Hepatocyte (in vitro differentiated cells): ENCODE measurements at regions not wholly inside any gene's neighbourhood (a gene's known extent, or its start where the extent isn't known, plus 50 kb on each side); places are given as distances from the start of the nearest gene placed in this dataset.
A peak's percentile ranks its signal among the peaks of the same experiment; 100 is the strongest.

Source experiments
- DNase-seq: peaks from one replicate; pipeline ENCODE4 v3.0.0-alpha.2; 2016; ENCODE audit warnings: low spot score
- H2AFZ ChIP-seq: fragments of 200-600 bp; sonication (generic); 2 replicates; pipeline ENCODE4 v1.6.0; 2016; ENCODE audit warnings: antibody characterized with exemption, mild to moderate bottlenecking
- H3K27ac ChIP-seq: fragments of 200-600 bp; sonication (generic); 2 replicates; pipeline ENCODE4 v1.5.1; 2016; ENCODE audit warnings: mild to moderate bottlenecking
- H3K27me3 ChIP-seq: fragments of 200-600 bp; sonication (generic); 2 replicates; pipeline ENCODE4 v1.6.1; 2016
- H3K36me3 ChIP-seq: fragments of 200-600 bp; sonication (generic); replicated peaks from 2 replicates; pipeline ENCODE4 v1.5.1; 2016; ENCODE audit warnings: low read depth; ENCODE audit not compliant: insufficient read depth
- H3K4me1 ChIP-seq: fragments of 200-600 bp; sonication (generic); 2 replicates; pipeline ENCODE4 v1.5.1; 2016; ENCODE audit warnings: mild to moderate bottlenecking, moderate library complexity; ENCODE audit not compliant: insufficient read depth
- H3K4me2 ChIP-seq: fragments of 200-600 bp; sonication (generic); 2 replicates; pipeline ENCODE4 v1.6.0; 2016
- H3K4me3 ChIP-seq: fragments of 200-600 bp; sonication (generic); 2 replicates; pipeline ENCODE4 v1.5.1; 2016; ENCODE audit warnings: mild to moderate bottlenecking
- H3K79me2 ChIP-seq: fragments of 200-600 bp; sonication (generic); 2 replicates; pipeline ENCODE4 v1.6.0; 2017; ENCODE audit warnings: mild to moderate bottlenecking
- H3K9me2 ChIP-seq: fragments of 200-600 bp; sonication (generic); replicated peaks from 2 replicates; pipeline ENCODE4 v1.6.0; 2017; ENCODE audit warnings: mild to moderate bottlenecking; ENCODE audit not compliant: insufficient read depth
- H3K9me3 ChIP-seq: fragments of 200-600 bp; sonication (generic); 2 replicates; pipeline ENCODE4 v1.5.1; 2016; ENCODE audit warnings: low read depth, mild to moderate bottlenecking
- H4K20me1 ChIP-seq: fragments of 200-600 bp; sonication (generic); 2 replicates; pipeline ENCODE4 v1.6.0; 2016; ENCODE audit warnings: mild to moderate bottlenecking; ENCODE audit not compliant: insufficient read depth, poor library complexity, severe bottlenecking
- EZH2 ChIP-seq: fragments of 200-600 bp; sonication (generic); IDR thresholded peaks from 2 replicates; pipeline ENCODE4 v1.6.1; 2016; ENCODE audit warnings: antibody characterized with exemption, mild to moderate bottlenecking, borderline replicate concordance
- EZH2phosphoT487 ChIP-seq: fragments of 200-600 bp; sonication (generic); IDR thresholded peaks from one replicate; pipeline ENCODE4 v1.6.1; 2018; ENCODE audit warnings: antibody characterized with exemption, mild to moderate bottlenecking, low read depth, moderate library complexity; ENCODE audit not compliant: unreplicated experiment, severe bottlenecking
- WGBS: methylation state at CpG from one replicate; pipeline ENCODE4 v1.1.6; 2016; ENCODE audit warnings: low lambda C conversion rate; ENCODE audit errors: missing lambda C conversion rate; 5-methylcytosine and 5-hydroxymethylcytosine counted together
- TF ChIP-seq, protein P1 (sequence below): fragments of 200-600 bp; sonication (generic); IDR thresholded peaks from 2 replicates; pipeline ENCODE4 v1.5.1; 2016; ENCODE audit warnings: antibody characterized with exemption, mild to moderate bottlenecking; ENCODE audit not compliant: poor library complexity

GRCh38 chr1:91609551-91609950, 108.9 kb downstream of the CDC7 start:
- H3K4me2 ChIP-seq: no peak overlapping the region
- no peaks in the 10 kb centered on the region for H3K79me2 ChIP-seq
- H3K27me3 ChIP-seq: no peaks in the 10 kb centered on the region
- H3K36me3 ChIP-seq: no peaks in the 10 kb centered on the region
- peak overlapping the region; percentile 57 for H3K27ac ChIP-seq
- H2AFZ ChIP-seq: no peak overlapping the region
- 80% methylated on average over 5 of the region's 5 CpGs for WGBS
- no peaks in the 10 kb centered on the region for H4K20me1 ChIP-seq
- H3K9me3 ChIP-seq: no peaks in the 10 kb centered on the region
- TF ChIP-seq EZH2phosphoT487: no peak
- TF ChIP-seq, protein P1, sequence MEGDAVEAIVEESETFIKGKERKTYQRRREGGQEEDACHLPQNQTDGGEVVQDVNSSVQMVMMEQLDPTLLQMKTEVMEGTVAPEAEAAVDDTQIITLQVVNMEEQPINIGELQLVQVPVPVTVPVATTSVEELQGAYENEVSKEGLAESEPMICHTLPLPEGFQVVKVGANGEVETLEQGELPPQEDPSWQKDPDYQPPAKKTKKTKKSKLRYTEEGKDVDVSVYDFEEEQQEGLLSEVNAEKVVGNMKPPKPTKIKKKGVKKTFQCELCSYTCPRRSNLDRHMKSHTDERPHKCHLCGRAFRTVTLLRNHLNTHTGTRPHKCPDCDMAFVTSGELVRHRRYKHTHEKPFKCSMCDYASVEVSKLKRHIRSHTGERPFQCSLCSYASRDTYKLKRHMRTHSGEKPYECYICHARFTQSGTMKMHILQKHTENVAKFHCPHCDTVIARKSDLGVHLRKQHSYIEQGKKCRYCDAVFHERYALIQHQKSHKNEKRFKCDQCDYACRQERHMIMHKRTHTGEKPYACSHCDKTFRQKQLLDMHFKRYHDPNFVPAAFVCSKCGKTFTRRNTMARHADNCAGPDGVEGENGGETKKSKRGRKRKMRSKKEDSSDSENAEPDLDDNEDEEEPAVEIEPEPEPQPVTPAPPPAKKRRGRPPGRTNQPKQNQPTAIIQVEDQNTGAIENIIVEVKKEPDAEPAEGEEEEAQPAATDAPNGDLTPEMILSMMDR: no peak
- TF ChIP-seq EZH2: no peak
- no peaks in the 10 kb centered on the region for H3K9me2 ChIP-seq
- H3K4me1 ChIP-seq: peaks cover 15% of the 10 kb centered on the region
- peak; percentile 28 for DNase-seq
- H3K4me3 ChIP-seq: no peak overlapping the region

DNA sequence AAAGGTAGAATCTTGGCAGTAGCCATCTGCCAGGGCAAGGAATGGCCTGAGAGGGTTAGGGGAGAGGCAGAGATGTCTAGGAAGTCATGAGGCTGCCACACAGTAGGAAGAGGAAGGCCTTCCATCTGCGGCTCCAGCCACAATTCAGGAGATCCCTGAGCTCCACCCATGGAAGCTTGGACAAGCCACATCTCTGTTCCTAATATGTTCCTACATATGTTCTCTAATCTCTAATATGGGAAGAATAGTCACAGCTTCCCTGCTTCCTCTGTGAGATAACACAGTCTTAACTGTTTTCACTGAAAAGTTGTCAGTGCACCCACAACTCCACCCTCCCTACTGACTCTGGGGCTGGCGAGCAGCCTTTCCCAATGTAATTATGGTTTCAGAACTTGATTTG, 109.5 kb downstream of the CDC7 start:
- no peaks in the 10 kb centered on the region for H3K79me2 ChIP-seq

GRCh38 chr1:91610789-91611188, 110.1 kb downstream of the CDC7 start:
- Histone ChIP-seq H3K79me2 (no peaks in the 10 kb centered on the region), H2AFZ (no peak overlapping the region), H3K9me3 (no peaks in the 10 kb centered on the region), H3K9me2 (no peaks in the 10 kb centered on the region), H3K4me3 (no peak overlapping the region), H3K36me3 (no peaks in the 10 kb centered on the region), H3K4me2 (no peak overlapping the region), H3K27ac (peak overlapping the region; percentile 12), H3K27me3 (no peaks in the 10 kb centered on the region), H3K4me1 (peaks cover 15% of the 10 kb centered on the region), H4K20me1 (no peaks in the 10 kb centered on the region)
- 69% methylated on average over 6 of the region's 6 CpGs for WGBS
- TF ChIP-seq EZH2phosphoT487: no peak
- no peak for TF ChIP-seq EZH2
- TF ChIP-seq, protein P1: no peak
- no peak for DNase-seq

More for the DNA sequence above, 109.5 kb downstream of the CDC7 start:
- 89% methylated on average over 2 of the region's 2 CpGs for WGBS
- Histone ChIP-seq H4K20me1 (no peaks in the 10 kb centered on the region), H3K4me2 (no peak overlapping the region), H3K27me3 (no peaks in the 10 kb centered on the region), H3K36me3 (no peaks in the 10 kb centered on the region), H3K4me3 (no peak overlapping the region), H3K9me3 (no peaks in the 10 kb centered on the region), H3K4me1 (peaks cover 15% of the 10 kb centered on the region), H3K9me2 (no peaks in the 10 kb centered on the region), H3K27ac (peak overlapping the region; percentile 12), H2AFZ (no peak overlapping the region)
- DNase-seq: no peak
- TF ChIP-seq, protein P1: no peak
- TF ChIP-seq EZH2phosphoT487 (no peak), EZH2 (no peak)

- peak; percentile 55 for DNase-seq
- Histone ChIP-seq H3K9me3 (no peaks in the 10 kb centered on the region), H3K36me3 (no peaks in the 10 kb centered on the region), H3K4me3 (no peak overlapping the region), H3K27me3 (no peaks in the 10 kb centered on the region), H4K20me1 (no peaks in the 10 kb centered on the region), H3K27ac (peak overlapping the region; percentile 71), H3K9me2 (no peaks in the 10 kb centered on the region), H3K4me1 (peaks cover 15% of the 10 kb centered on the region), H3K79me2 (no peaks in the 10 kb centered on the region), H2AFZ (no peak overlapping the region), H3K4me2 (peak overlapping the region; percentile 42)
- whole genome bisulfite sequencing: 37% methylated on average over 12 of the region's 12 CpGs
- TF ChIP-seq EZH2 (no peak), EZH2phosphoT487 (no peak)
- TF ChIP-seq, protein P1: no peak
Observed at GRCh38 chr1:91611483-91611917, 110.8 kb downstream of the CDC7 start.
